Endothelial cell of umbilical vein (primary cell): ENCODE measurements at regions not wholly inside any gene's neighbourhood (a gene's known extent, or its start where the extent isn't known, plus 50 kb on each side); places are given as distances from the start of the nearest gene placed in this dataset.

Experiments used
- BruUV-seq: library from RNA; stranded (reverse); fragments of 400-500 nt; replicated peaks from 2 replicates; lab custom pipeline; 2021; lab: Mats Ljungman, UMichigan
- CTCF ChIA-PET: fragments of 300-600, 350-600 bp; sonication (Branson Sonifier 250); formaldehyde crosslinking; loops from one replicate; lab custom pipeline; 2021; ENCODE audit warnings: antibody characterized with exemption, inconsistent platforms; lab: Charles Lee
- POLR2A ChIA-PET: fragments of 300-600, 350-600 bp; sonication (Branson Sonifier 250); formaldehyde crosslinking; loops from one replicate; lab custom pipeline; 2021; ENCODE audit warnings: antibody characterized with exemption, inconsistent platforms; lab: Charles Lee
- DNase-seq: peaks from one replicate; pipeline ENCODE4 v3.0.0-alpha.2; 2011; ENCODE audit warnings: low read depth, low spot score
- FAIRE-seq: peaks from 2 replicates; lab custom pipeline; 2011; peaks lifted over from hg19 to GRCh38; lab: Jason Lieb, UNC
- H2AFZ ChIP-seq: 2 replicates; pipeline ENCODE4 v1.6.0; 2012; ENCODE audit warnings: low read depth, low read length, control low read depth, inconsistent platforms
- H3K27ac ChIP-seq: 2 replicates; pipeline ENCODE4 v1.5.1; 2011; ENCODE audit warnings: low read depth, mild to moderate bottlenecking, control low read depth, low read length, moderate library complexity; ENCODE audit not compliant: insufficient read depth
- H3K27me3 ChIP-seq, 2 experiments: 2 replicates each; pipeline versions ENCODE4 v1.6.0 to v1.6.1; 2011; ENCODE audit warnings: low read length in 2 of 2, mixed read lengths in 1 of 2; ENCODE audit not compliant: control insufficient read depth in 2 of 2, insufficient read depth in 2 of 2
- H3K36me3 ChIP-seq, 2 experiments: 2 replicates in 1 of 2; 3 replicates in 1 of 2; pipeline ENCODE4 v1.5.1; 2011; ENCODE audit warnings: low read length in 2 of 2, mild to moderate bottlenecking in 1 of 2, moderate library complexity in 1 of 2; ENCODE audit not compliant: control insufficient read depth in 2 of 2, insufficient read depth in 2 of 2; ENCODE audit errors: extremely low read depth in 1 of 2
- H3K4me1 ChIP-seq: 3 replicates; pipeline ENCODE4 v1.5.1; 2011; ENCODE audit warnings: mild to moderate bottlenecking, low read length; ENCODE audit not compliant: control insufficient read depth, insufficient read depth; ENCODE audit errors: extremely low read depth
- H3K4me2 ChIP-seq: 2 replicates; pipeline ENCODE4 v1.6.1; 2011; ENCODE audit warnings: low read length, control low read depth, mixed read lengths; ENCODE audit not compliant: insufficient read depth
- H3K4me3 ChIP-seq, 3 experiments: fragments of 200-600 bp in 1 of 3; sonication (generic), shearing (Covaris generic) in 1 of 3; replicated peaks in 1 of 3; 2 replicates each; pipeline ENCODE4 v1.5.1; 2011 to 2016; ENCODE audit warnings: control low read depth in 3 of 3, low read length in 3 of 3, mild to moderate bottlenecking in 2 of 3, inconsistent platforms in 1 of 3, low read depth in 1 of 3, moderate library complexity in 1 of 3; ENCODE audit not compliant: insufficient read depth in 1 of 3
- H3K79me2 ChIP-seq: 2 replicates; pipeline ENCODE4 v1.6.0; 2012; ENCODE audit warnings: low read length, inconsistent platforms; ENCODE audit not compliant: control insufficient read depth, insufficient read depth
- H3K9ac ChIP-seq: replicated peaks from 2 replicates; pipeline ENCODE3; 2011; ENCODE audit warnings: low read length, control low read depth; ENCODE audit not compliant: insufficient read depth; ENCODE audit errors: extremely low read depth
- H3K9me1 ChIP-seq: replicated peaks from 3 replicates; pipeline ENCODE4 v1.6.0; 2011; ENCODE audit warnings: mild to moderate bottlenecking, low read length; ENCODE audit not compliant: control insufficient read depth, insufficient read depth; ENCODE audit errors: extremely low read depth
- H3K9me3 ChIP-seq: replicated peaks from 2 replicates; pipeline ENCODE4 v1.5.1; 2012; ENCODE audit warnings: low read length, inconsistent platforms; ENCODE audit not compliant: control insufficient read depth, insufficient read depth
- H4K20me1 ChIP-seq: replicated peaks from 2 replicates; pipeline ENCODE3; 2011; ENCODE audit warnings: mild to moderate bottlenecking, low read length; ENCODE audit not compliant: control insufficient read depth, insufficient read depth; ENCODE audit errors: extremely low read depth
- EZH2 ChIP-seq: IDR thresholded peaks from 2 replicates; pipeline ENCODE4 v1.6.1; 2012; ENCODE audit warnings: borderline replicate concordance, low read depth, mild to moderate bottlenecking, moderate library complexity, low read length, inconsistent platforms; ENCODE audit not compliant: severe bottlenecking
- FOS ChIP-seq: IDR thresholded peaks from 2 replicates; pipeline ENCODE4 v1.6.1; 2011; ENCODE audit warnings: mild to moderate bottlenecking, low read length, moderate library complexity, borderline replicate concordance; ENCODE audit not compliant: insufficient read depth
- GATA2 ChIP-seq: IDR thresholded peaks from 2 replicates; pipeline ENCODE4 v1.7.0; 2011; ENCODE audit warnings: low read depth, mild to moderate bottlenecking, moderate library complexity, mixed read lengths, low read length; ENCODE audit not compliant: insufficient read length, insufficient read depth
- JUN ChIP-seq: IDR thresholded peaks from 2 replicates; pipeline ENCODE4 v1.6.1; 2011; ENCODE audit warnings: borderline replicate concordance, low read depth; ENCODE audit not compliant: insufficient read length, insufficient read depth
- MAX ChIP-seq: IDR thresholded peaks from 2 replicates; pipeline ENCODE4 v1.6.1; 2011; ENCODE audit not compliant: insufficient read depth, insufficient read length
- MYC ChIP-seq: IDR thresholded peaks from one replicate; pipeline ENCODE4 v1.6.1; 2011; ENCODE audit warnings: mild to moderate bottlenecking, low read depth, low read length
- POLR2A ChIP-seq: IDR thresholded peaks from 2 replicates; pipeline ENCODE4 v1.6.1; 2012; ENCODE audit warnings: low read depth, mild to moderate bottlenecking, control low read depth, low read length
- POLR2AphosphoS5 ChIP-seq: IDR thresholded peaks from 2 replicates; pipeline ENCODE4 v1.6.1; 2012; ENCODE audit warnings: low read depth, mild to moderate bottlenecking, control low read depth, low read length, moderate library complexity; ENCODE audit not compliant: insufficient read depth
- dilution Hi-C: fragments of 300-500 bp; cut with MboI; formaldehyde crosslinking; loops from one replicate; pipeline ENCODE4 v1.15.0; 2019; ENCODE audit warnings: low sequenced_read_pairs; ENCODE audit not compliant: extremely low pct_ligation_motif_present
- intact Hi-C: fragments of 100-400 bp; cut with micrococcal nuclease; formaldehyde crosslinking; loops from one replicate; pipeline ENCODE4 v1.10.0; 2022
- TF ChIP-seq, protein P1 (sequence below), 2 donors: IDR thresholded peaks; 1 replicate in 1 of 2; 2 replicates in 1 of 2; pipeline ENCODE4 v1.5.1; 2011; ENCODE audit warnings: low read length in 2 of 2, mild to moderate bottlenecking in 2 of 2, moderate library complexity in 2 of 2, control low read depth in 1 of 2, inconsistent platforms in 1 of 2, low read depth in 1 of 2; ENCODE audit not compliant: insufficient read depth in 1 of 2; ENCODE audit errors: extremely low read depth in 1 of 2

DNA sequence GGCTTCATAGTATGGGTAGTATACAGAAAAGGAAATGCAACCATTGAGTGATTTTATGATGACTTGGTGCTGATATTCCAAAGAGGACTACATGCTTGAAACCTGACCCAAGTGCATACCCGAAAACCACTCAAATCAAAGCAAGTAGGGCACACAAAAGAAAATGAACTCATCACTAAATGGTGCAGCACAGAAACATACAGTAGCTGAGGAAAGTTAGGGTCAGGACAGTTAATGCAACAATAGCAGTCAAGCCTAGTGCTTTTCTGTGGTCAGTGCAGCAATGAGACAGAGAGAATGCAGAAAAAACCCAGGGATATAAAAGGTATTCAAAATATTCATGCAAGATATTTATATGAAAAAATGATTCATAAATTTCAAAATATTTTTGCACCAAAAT is 711.1 kb downstream of the EPHA7 start:
- Histone ChIP-seq H3K4me1 (no peaks in the 10 kb centered on the region), H3K4me3 (no peak overlapping the region), H3K36me3 (no peaks in the 10 kb centered on the region), H3K4me2 (no peak overlapping the region), H2AFZ (no peak overlapping the region), H3K27ac (no peak overlapping the region), H3K79me2 (no peaks in the 10 kb centered on the region), H4K20me1 (no peaks in the 10 kb centered on the region), H3K9me1 (no peaks in the 10 kb centered on the region), H3K9me3 (no peaks in the 10 kb centered on the region), H3K27me3 (no peaks in the 10 kb centered on the region), H3K9ac (no peak overlapping the region)
- intact Hi-C loops (no loop called here), dilution Hi-C loops (no loop called here)
- TF ChIP-seq EZH2 = no peak
- no peak for TF ChIP-seq FOS
- TF ChIP-seq POLR2A = no peak
- TF ChIP-seq MYC = no peak
- TF ChIP-seq, protein P1, sequence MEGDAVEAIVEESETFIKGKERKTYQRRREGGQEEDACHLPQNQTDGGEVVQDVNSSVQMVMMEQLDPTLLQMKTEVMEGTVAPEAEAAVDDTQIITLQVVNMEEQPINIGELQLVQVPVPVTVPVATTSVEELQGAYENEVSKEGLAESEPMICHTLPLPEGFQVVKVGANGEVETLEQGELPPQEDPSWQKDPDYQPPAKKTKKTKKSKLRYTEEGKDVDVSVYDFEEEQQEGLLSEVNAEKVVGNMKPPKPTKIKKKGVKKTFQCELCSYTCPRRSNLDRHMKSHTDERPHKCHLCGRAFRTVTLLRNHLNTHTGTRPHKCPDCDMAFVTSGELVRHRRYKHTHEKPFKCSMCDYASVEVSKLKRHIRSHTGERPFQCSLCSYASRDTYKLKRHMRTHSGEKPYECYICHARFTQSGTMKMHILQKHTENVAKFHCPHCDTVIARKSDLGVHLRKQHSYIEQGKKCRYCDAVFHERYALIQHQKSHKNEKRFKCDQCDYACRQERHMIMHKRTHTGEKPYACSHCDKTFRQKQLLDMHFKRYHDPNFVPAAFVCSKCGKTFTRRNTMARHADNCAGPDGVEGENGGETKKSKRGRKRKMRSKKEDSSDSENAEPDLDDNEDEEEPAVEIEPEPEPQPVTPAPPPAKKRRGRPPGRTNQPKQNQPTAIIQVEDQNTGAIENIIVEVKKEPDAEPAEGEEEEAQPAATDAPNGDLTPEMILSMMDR (IDR thresholded peaks at IDR 0.05; ENCODE audit: extremely low read depth in 1 of 2, insufficient read depth in 1 of 2, low read depth in 1 of 2, low read length in 2 of 2) = no peak
- no peak for TF ChIP-seq JUN
- TF ChIP-seq POLR2AphosphoS5 = no peak
- TF ChIP-seq MAX = no peak
- no peak for TF ChIP-seq GATA2
- FAIRE-seq (no peak), DNase-seq (no peak)
- POLR2A ChIA-PET = no interaction called here
- CTCF ChIA-PET = no interaction called here
- BruUV-seq = no TSS peak
